ENCODE measurements at regions not wholly inside any gene's neighbourhood (a gene's known extent, or its start where the extent isn't known, plus 50 kb on each side); places are given as distances from the start of the nearest gene placed in this dataset.
"Not testable (repeated sequence)": the region's sequence is repeated elsewhere in the genome, so short reads cannot be mapped to it uniquely, and the experiment has no call there.

GRCh38 chr5:99607124-99607523 lies 678.3 kb upstream of the CHD1 start:
- Histone ChIP-seq H3K27me3 (ENCODE audit: control insufficient read depth in 1 of 2, insufficient read depth in 2 of 2, low read length in 2 of 2) (no peaks in the 10 kb centered on the region), H3K36me3 (ENCODE audit: control insufficient read depth in 1 of 2, insufficient read depth in 2 of 2, low read length in 2 of 2) (no peaks in the 10 kb centered on the region), H3K4me3 (ENCODE audit: low read depth in 1 of 2, low read length in 2 of 2) (no peak overlapping the region), H3K4me1 (ENCODE audit: control insufficient read depth in 1 of 2, insufficient read depth in 2 of 2, low read length in 2 of 2) (no peaks in the 10 kb centered on the region), H3K9me3 (ENCODE audit: control insufficient read depth in 1 of 2, low read length in 2 of 2) (no peaks in the 10 kb centered on the region), H3K27ac (ENCODE audit: low read depth, low read length) (no peak overlapping the region), H3K9ac (ENCODE audit: low read depth in 1 of 2, low read length in 2 of 2) (no peak overlapping the region)

DNA sequence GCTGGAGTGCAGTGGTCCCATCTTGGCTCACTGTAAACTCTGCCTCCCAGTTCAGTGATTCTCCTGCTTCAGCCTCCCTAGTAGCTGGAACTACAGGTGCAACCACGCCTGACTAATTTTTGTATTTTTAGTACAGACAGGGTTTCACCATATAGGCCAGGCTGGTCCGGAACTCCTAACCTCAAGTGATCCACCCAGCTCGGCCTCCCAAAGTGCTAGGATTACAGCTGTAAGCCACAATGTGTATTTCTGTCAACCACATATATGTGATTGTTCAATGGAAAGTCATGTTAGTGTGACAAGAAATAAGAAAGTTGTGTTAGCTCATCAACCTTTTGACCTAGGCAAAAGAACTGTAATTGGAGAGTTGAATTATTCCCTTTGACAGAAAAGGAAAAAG lies 677.1 kb upstream of the CHD1 start:
- Histone ChIP-seq H3K9ac (ENCODE audit: low read depth in 1 of 2, low read length in 2 of 2) (no peak overlapping the region), H3K9me3 (ENCODE audit: control insufficient read depth in 1 of 2, low read length in 2 of 2) (no peaks in the 10 kb centered on the region), H3K27ac (ENCODE audit: low read depth, low read length) (no peak overlapping the region), H3K4me1 (ENCODE audit: control insufficient read depth in 1 of 2, insufficient read depth in 2 of 2, low read length in 2 of 2) (no peaks in the 10 kb centered on the region), H3K36me3 (ENCODE audit: control insufficient read depth in 1 of 2, insufficient read depth in 2 of 2, low read length in 2 of 2) (no peaks in the 10 kb centered on the region), H3K4me3 (ENCODE audit: low read depth in 1 of 2, low read length in 2 of 2) (no peak overlapping the region), H3K27me3 (ENCODE audit: control insufficient read depth in 1 of 2, insufficient read depth in 2 of 2, low read length in 2 of 2) (no peaks in the 10 kb centered on the region)

DNA sequence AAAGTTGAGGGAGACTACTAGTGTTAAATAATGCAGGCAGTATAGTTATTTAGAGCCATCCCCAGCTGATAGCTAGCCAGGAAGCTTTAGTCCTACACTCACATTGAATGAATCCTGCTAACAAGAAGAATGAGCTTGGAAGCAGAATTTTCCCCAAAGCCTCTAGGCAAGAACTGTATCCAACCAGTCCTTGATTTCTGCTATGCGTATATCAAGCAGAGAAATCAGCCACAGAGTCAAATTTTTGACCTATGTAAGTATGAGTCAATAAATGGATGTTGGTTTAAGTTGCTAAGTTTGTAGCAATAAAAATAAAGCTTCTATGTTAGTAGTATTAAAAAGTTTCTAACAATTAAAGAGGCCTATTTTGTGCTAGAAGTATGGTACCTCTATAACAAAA lies 672.1 kb upstream of the CHD1 start:
- H3K27ac ChIP-seq (ENCODE audit: low read depth, low read length): no peak overlapping the region
- no peaks in the 10 kb centered on the region for H3K4me1 ChIP-seq (ENCODE audit: control insufficient read depth in 1 of 2, insufficient read depth in 2 of 2, low read length in 2 of 2)
- no peaks in the 10 kb centered on the region for H3K27me3 ChIP-seq (ENCODE audit: control insufficient read depth in 1 of 2, insufficient read depth in 2 of 2, low read length in 2 of 2)
- H3K9me3 ChIP-seq (ENCODE audit: control insufficient read depth in 1 of 2, low read length in 2 of 2): no peaks in the 10 kb centered on the region
- no peaks in the 10 kb centered on the region for H3K36me3 ChIP-seq (ENCODE audit: control insufficient read depth in 1 of 2, insufficient read depth in 2 of 2, low read length in 2 of 2)
- no peak overlapping the region for H3K4me3 ChIP-seq (ENCODE audit: low read depth in 1 of 2, low read length in 2 of 2)
- no peak overlapping the region for H3K9ac ChIP-seq (ENCODE audit: low read depth in 1 of 2, low read length in 2 of 2)

GRCh38 chr5:99590806-99591205 lies 662.0 kb upstream of the CHD1 start:
- Histone ChIP-seq H3K9me3 (ENCODE audit: control insufficient read depth in 1 of 2, low read length in 2 of 2) (no peaks in the 10 kb centered on the region), H3K4me1 (ENCODE audit: control insufficient read depth in 1 of 2, insufficient read depth in 2 of 2, low read length in 2 of 2) (no peaks in the 10 kb centered on the region), H3K9ac (ENCODE audit: low read depth in 1 of 2, low read length in 2 of 2) (no peak overlapping the region), H3K4me3 (ENCODE audit: low read depth in 1 of 2, low read length in 2 of 2) (no peak overlapping the region), H3K36me3 (ENCODE audit: control insufficient read depth in 1 of 2, insufficient read depth in 2 of 2, low read length in 2 of 2) (no peaks in the 10 kb centered on the region), H3K27ac (ENCODE audit: low read depth, low read length) (no peak overlapping the region), H3K27me3 (ENCODE audit: control insufficient read depth in 1 of 2, insufficient read depth in 2 of 2, low read length in 2 of 2) (no peaks in the 10 kb centered on the region)

DNA sequence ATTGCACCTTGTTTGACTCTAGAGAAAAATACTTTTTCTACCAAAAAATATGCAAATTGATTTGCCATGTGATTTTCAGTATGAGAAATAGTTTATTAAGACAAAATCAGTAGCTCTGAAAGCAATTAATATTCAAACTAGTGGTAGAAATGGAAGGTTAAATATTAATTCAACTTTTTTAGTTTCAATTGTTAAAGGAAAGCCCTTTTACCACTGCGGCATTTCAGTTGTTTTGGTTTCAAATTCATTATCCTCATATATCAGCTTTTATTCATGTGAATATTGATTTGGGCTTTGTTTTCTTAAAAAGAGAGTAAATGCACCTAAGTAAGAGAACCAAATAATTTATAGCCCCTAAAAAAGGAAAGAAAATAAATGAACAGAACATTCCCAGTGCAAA lies 660.6 kb upstream of the CHD1 start:
- Histone ChIP-seq H3K4me3 (ENCODE audit: low read depth in 1 of 2, low read length in 2 of 2) (no peak overlapping the region), H3K36me3 (ENCODE audit: control insufficient read depth in 1 of 2, insufficient read depth in 2 of 2, low read length in 2 of 2) (no peaks in the 10 kb centered on the region), H3K4me1 (ENCODE audit: control insufficient read depth in 1 of 2, insufficient read depth in 2 of 2, low read length in 2 of 2) (no peaks in the 10 kb centered on the region), H3K27ac (ENCODE audit: low read depth, low read length) (no peak overlapping the region), H3K27me3 (ENCODE audit: control insufficient read depth in 1 of 2, insufficient read depth in 2 of 2, low read length in 2 of 2) (no peaks in the 10 kb centered on the region), H3K9me3 (ENCODE audit: control insufficient read depth in 1 of 2, low read length in 2 of 2) (no peaks in the 10 kb centered on the region), H3K9ac (ENCODE audit: low read depth in 1 of 2, low read length in 2 of 2) (no peak overlapping the region)

- H3K27ac ChIP-seq (ENCODE audit: low read depth, low read length): no peak overlapping the region
- H3K36me3 ChIP-seq (ENCODE audit: control insufficient read depth in 1 of 2, insufficient read depth in 2 of 2, low read length in 2 of 2): no peaks in the 10 kb centered on the region
- no peaks in the 10 kb centered on the region for H3K27me3 ChIP-seq (ENCODE audit: control insufficient read depth in 1 of 2, insufficient read depth in 2 of 2, low read length in 2 of 2)
- H3K9me3 ChIP-seq (ENCODE audit: control insufficient read depth in 1 of 2, low read length in 2 of 2): no peaks in the 10 kb centered on the region
- H3K9ac ChIP-seq (ENCODE audit: low read depth in 1 of 2, low read length in 2 of 2): no peak overlapping the region
- H3K4me1 ChIP-seq (ENCODE audit: control insufficient read depth in 1 of 2, insufficient read depth in 2 of 2, low read length in 2 of 2): no peaks in the 10 kb centered on the region
- no peak overlapping the region for H3K4me3 ChIP-seq (ENCODE audit: low read depth in 1 of 2, low read length in 2 of 2)
Observed at GRCh38 chr5:99587983-99588382, 659.2 kb upstream of the CHD1 start.

DNA sequence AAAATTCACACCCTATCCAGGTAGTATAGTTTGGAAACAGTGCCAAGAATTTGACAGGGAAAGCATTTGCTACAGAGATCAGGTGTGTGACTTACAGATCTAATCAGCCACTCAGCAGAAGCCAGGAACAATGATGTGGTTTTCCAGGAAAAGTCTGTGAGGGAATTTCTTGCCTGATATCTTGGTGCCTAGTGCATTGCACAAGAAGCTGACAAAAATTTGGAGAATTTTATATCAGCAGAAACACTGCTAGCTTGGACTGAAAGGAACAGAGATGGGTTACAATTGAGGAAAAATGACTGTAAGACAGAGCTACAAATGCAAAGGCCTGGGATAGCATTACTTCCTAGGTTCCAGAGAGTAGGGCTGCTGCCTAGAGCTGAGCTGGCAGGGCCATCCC lies 658.1 kb upstream of the CHD1 start:
- Histone ChIP-seq H3K4me1 (ENCODE audit: control insufficient read depth in 1 of 2, insufficient read depth in 2 of 2, low read length in 2 of 2) (no peaks in the 10 kb centered on the region), H3K9me3 (ENCODE audit: control insufficient read depth in 1 of 2, low read length in 2 of 2) (no peaks in the 10 kb centered on the region), H3K4me3 (ENCODE audit: low read depth in 1 of 2, low read length in 2 of 2) (no peak overlapping the region), H3K27ac (ENCODE audit: low read depth, low read length) (no peak overlapping the region), H3K27me3 (ENCODE audit: control insufficient read depth in 1 of 2, insufficient read depth in 2 of 2, low read length in 2 of 2) (no peaks in the 10 kb centered on the region), H3K9ac (ENCODE audit: low read depth in 1 of 2, low read length in 2 of 2) (no peak overlapping the region), H3K36me3 (ENCODE audit: control insufficient read depth in 1 of 2, insufficient read depth in 2 of 2, low read length in 2 of 2) (no peaks in the 10 kb centered on the region)

- H3K4me1 ChIP-seq (ENCODE audit: control insufficient read depth in 1 of 2, insufficient read depth in 2 of 2, low read length in 2 of 2); H3K9me3 ChIP-seq (ENCODE audit: control insufficient read depth in 1 of 2, low read length in 2 of 2); H3K36me3 ChIP-seq (ENCODE audit: control insufficient read depth in 1 of 2, insufficient read depth in 2 of 2, low read length in 2 of 2); H3K27me3 ChIP-seq (ENCODE audit: control insufficient read depth in 1 of 2, insufficient read depth in 2 of 2, low read length in 2 of 2); H3K27ac ChIP-seq (ENCODE audit: low read depth, low read length); H3K9ac ChIP-seq (ENCODE audit: low read depth in 1 of 2, low read length in 2 of 2); H3K4me3 ChIP-seq (ENCODE audit: low read depth in 1 of 2, low read length in 2 of 2): not testable (repeated sequence)
Observed at GRCh38 chr5:99581204-99581603, 652.4 kb upstream of the CHD1 start.

DNA sequence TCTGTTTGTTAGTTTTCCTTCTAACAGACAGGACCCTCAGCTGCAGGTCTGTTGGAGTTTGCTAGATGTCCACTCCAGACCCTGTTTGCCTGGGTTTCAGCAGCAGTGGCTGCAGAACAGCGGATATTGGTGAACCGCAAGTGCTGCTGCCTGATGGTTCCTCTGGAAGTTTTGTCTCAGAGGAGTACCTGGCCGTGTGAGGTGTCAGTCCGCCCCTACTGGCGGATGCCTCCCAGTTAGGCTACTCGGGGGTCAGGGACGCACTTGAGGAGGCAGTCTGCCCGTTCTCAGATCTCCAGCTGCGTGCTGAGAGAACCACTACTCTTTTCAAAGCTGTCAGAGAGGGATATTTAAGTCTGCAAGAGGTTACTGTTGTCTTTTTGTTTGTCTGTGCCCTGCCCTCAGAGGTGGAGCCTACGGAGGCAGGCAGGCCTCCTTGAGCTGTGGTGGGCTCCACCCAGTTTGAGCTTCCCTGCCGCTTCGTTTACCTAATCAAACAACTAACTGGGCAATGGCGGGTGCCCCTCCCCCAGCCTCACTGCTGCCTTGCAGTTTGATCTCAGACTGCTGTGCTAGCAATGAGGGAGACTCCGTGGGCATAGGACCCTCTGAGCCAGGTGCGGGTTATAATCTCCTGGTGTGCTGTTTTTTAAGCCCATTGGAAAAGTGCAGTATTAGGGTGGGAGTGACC lies 634.3 kb upstream of the CHD1 start:
- H3K4me1 ChIP-seq (ENCODE audit: control insufficient read depth in 1 of 2, insufficient read depth in 2 of 2, low read length in 2 of 2); H3K27ac ChIP-seq (ENCODE audit: low read depth, low read length); H3K4me3 ChIP-seq (ENCODE audit: low read depth in 1 of 2, low read length in 2 of 2); H3K36me3 ChIP-seq (ENCODE audit: control insufficient read depth in 1 of 2, insufficient read depth in 2 of 2, low read length in 2 of 2); H3K9me3 ChIP-seq (ENCODE audit: control insufficient read depth in 1 of 2, low read length in 2 of 2); H3K9ac ChIP-seq (ENCODE audit: low read depth in 1 of 2, low read length in 2 of 2); H3K27me3 ChIP-seq (ENCODE audit: control insufficient read depth in 1 of 2, insufficient read depth in 2 of 2, low read length in 2 of 2): not testable (repeated sequence)

DNA sequence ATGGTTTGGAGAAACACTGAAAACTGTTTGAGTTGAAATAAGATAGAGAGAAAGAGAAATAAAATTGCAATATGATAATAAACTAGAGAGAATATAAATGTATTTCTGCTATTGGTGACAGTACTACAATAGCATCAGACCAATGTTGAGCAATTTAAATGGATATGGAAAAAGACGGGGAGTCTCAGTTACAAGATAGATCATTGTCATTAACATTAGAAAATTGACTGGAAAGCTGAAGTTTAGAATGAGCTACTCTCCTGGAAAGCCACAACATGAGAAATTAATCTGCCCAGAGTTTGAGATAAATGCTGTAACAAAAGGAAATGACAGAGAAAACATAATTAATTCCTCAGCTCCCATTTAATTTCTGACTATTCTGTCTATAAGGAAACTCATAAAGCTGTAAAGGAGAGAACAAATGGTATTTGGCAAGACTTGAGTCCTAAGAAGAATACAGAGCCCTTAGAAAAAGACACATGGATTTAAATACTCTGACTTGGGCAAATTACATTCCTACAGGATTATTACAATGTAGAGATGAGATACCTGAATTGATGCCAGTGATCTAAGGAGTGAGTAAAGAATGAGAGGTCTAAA lies 624.5 kb upstream of the CHD1 start:
- Histone ChIP-seq H3K9ac (ENCODE audit: low read depth in 1 of 2, low read length in 2 of 2) (no peak overlapping the region), H3K9me3 (ENCODE audit: control insufficient read depth in 1 of 2, low read length in 2 of 2) (no peaks in the 10 kb centered on the region), H3K27me3 (ENCODE audit: control insufficient read depth in 1 of 2, insufficient read depth in 2 of 2, low read length in 2 of 2) (no peaks in the 10 kb centered on the region), H3K4me1 (ENCODE audit: control insufficient read depth in 1 of 2, insufficient read depth in 2 of 2, low read length in 2 of 2) (no peaks in the 10 kb centered on the region), H3K36me3 (ENCODE audit: control insufficient read depth in 1 of 2, insufficient read depth in 2 of 2, low read length in 2 of 2) (no peaks in the 10 kb centered on the region), H3K4me3 (ENCODE audit: low read depth in 1 of 2, low read length in 2 of 2) (no peak overlapping the region), H3K27ac (ENCODE audit: low read depth, low read length) (no peak overlapping the region)
